ENCODE measurements at regions not wholly inside any gene's neighbourhood (a gene's known extent, or its start where the extent isn't known, plus 50 kb on each side); places are given as distances from the start of the nearest gene placed in this dataset.

- Histone ChIP-seq H3K9me3 (ENCODE audit: control insufficient read depth, low read depth, low read length) (no peaks in the 10 kb centered on the region), H3K79me2 (ENCODE audit: control insufficient read depth, insufficient read depth, low read length) (no peaks in the 10 kb centered on the region), H3K9ac (ENCODE audit: control insufficient read depth, extremely low read depth, insufficient read depth, low read length) (no peak overlapping the region), H3K27ac (ENCODE audit: control insufficient read depth, insufficient read depth, low read length) (no peak overlapping the region), H4K20me1 (ENCODE audit: control insufficient read depth, extremely low read depth, insufficient read depth, low read length) (no peaks in the 10 kb centered on the region), H3K27me3 (ENCODE audit: control insufficient read depth, extremely low read depth, insufficient read depth, low read length) (no peaks in the 10 kb centered on the region), H3K4me2 (ENCODE audit: control insufficient read depth, extremely low read depth, insufficient read depth, low read depth, low read length) (no peak overlapping the region), H3K4me1 (ENCODE audit: control insufficient read depth, extremely low read depth, insufficient read depth, low read length) (no peaks in the 10 kb centered on the region), H3K36me3 (ENCODE audit: control insufficient read depth in 2 of 2, extremely low read depth in 1 of 2, insufficient read depth in 2 of 2, low read length in 2 of 2) (no peaks in the 10 kb centered on the region), H2AFZ (ENCODE audit: control insufficient read depth, low read length) (no peak overlapping the region), H3K4me3 (ENCODE audit: control insufficient read depth in 2 of 3, extremely low read depth in 1 of 3, insufficient read depth in 2 of 3, low read depth in 1 of 3, low read length in 3 of 3) (no peak overlapping the region), H3K9me1 (ENCODE audit: control insufficient read depth, extremely low read depth, insufficient read depth, low read length) (no peaks in the 10 kb centered on the region)
- TF ChIP-seq EZH2 (IDR thresholded peaks at IDR 0.05; ENCODE audit: low read length) (no peak), CTCF (optimal IDR thresholded peaks at IDR 0.05 in 1 of 3, IDR thresholded peaks at IDR 0.05 in 1 of 3, conservative IDR thresholded peaks at IDR 0.05 in 1 of 3; ENCODE audit: extremely low read depth in 1 of 3, insufficient read depth in 2 of 3, low read length in 3 of 3) (no peak)
- FAIRE-seq (no peak), DNase-seq (ENCODE audit: low read depth, low spot score) (no peak)
- dilution Hi-C loops (cut with MboI; ENCODE audit: extremely low pct_ligation_motif_present, low sequenced_read_pairs), result loop anchor here (10.0 kb wide), 1 partner anchor 58 kb away; no protein-coding TSS in a partner anchor
Measured at GRCh38 chr3:157823050-157823449, 283.2 kb downstream of the SHOX2 start.

- H3K9ac ChIP-seq (ENCODE audit: control insufficient read depth, extremely low read depth, insufficient read depth, low read length), result no peak overlapping the region
- no peak overlapping the region for H2AFZ ChIP-seq (ENCODE audit: control insufficient read depth, low read length)
- DNase-seq (ENCODE audit: low read depth, low spot score) (no peak), FAIRE-seq (no peak)
- no peaks in the 10 kb centered on the region for H3K4me1 ChIP-seq (ENCODE audit: control insufficient read depth, extremely low read depth, insufficient read depth, low read length)
- no peaks in the 10 kb centered on the region for H3K27me3 ChIP-seq (ENCODE audit: control insufficient read depth, extremely low read depth, insufficient read depth, low read length)
- H3K4me3 ChIP-seq (ENCODE audit: control insufficient read depth in 2 of 3, extremely low read depth in 1 of 3, insufficient read depth in 2 of 3, low read depth in 1 of 3, low read length in 3 of 3), result no peak overlapping the region
- H3K36me3 ChIP-seq (ENCODE audit: control insufficient read depth in 2 of 2, extremely low read depth in 1 of 2, insufficient read depth in 2 of 2, low read length in 2 of 2), result no peaks in the 10 kb centered on the region
- no peak overlapping the region for H3K4me2 ChIP-seq (ENCODE audit: control insufficient read depth, extremely low read depth, insufficient read depth, low read depth, low read length)
- no peaks in the 10 kb centered on the region for H4K20me1 ChIP-seq (ENCODE audit: control insufficient read depth, extremely low read depth, insufficient read depth, low read length)
- no peak overlapping the region for H3K27ac ChIP-seq (ENCODE audit: control insufficient read depth, insufficient read depth, low read length)
- no peak for TF ChIP-seq EZH2 (IDR thresholded peaks at IDR 0.05; ENCODE audit: low read length)
- TF ChIP-seq CTCF (optimal IDR thresholded peaks at IDR 0.05 in 1 of 3, IDR thresholded peaks at IDR 0.05 in 1 of 3, conservative IDR thresholded peaks at IDR 0.05 in 1 of 3; ENCODE audit: extremely low read depth in 1 of 3, insufficient read depth in 2 of 3, low read length in 3 of 3), result no peak
- H3K9me1 ChIP-seq (ENCODE audit: control insufficient read depth, extremely low read depth, insufficient read depth, low read length), result no peaks in the 10 kb centered on the region
- no peaks in the 10 kb centered on the region for H3K79me2 ChIP-seq (ENCODE audit: control insufficient read depth, insufficient read depth, low read length)
- no peaks in the 10 kb centered on the region for H3K9me3 ChIP-seq (ENCODE audit: control insufficient read depth, low read depth, low read length)
- dilution Hi-C loops (cut with MboI; ENCODE audit: extremely low pct_ligation_motif_present, low sequenced_read_pairs), result loop anchor here (10.0 kb wide), 1 partner anchor 55 kb away; no protein-coding TSS in a partner anchor
Measured at GRCh38 chr3:157820157-157820517, 286.1 kb downstream of the SHOX2 start.
